ENCODE measurements at regions not wholly inside any gene's neighbourhood (a gene's known extent, or its start where the extent isn't known, plus 50 kb on each side); places are given as distances from the start of the nearest gene placed in this dataset.

DNA sequence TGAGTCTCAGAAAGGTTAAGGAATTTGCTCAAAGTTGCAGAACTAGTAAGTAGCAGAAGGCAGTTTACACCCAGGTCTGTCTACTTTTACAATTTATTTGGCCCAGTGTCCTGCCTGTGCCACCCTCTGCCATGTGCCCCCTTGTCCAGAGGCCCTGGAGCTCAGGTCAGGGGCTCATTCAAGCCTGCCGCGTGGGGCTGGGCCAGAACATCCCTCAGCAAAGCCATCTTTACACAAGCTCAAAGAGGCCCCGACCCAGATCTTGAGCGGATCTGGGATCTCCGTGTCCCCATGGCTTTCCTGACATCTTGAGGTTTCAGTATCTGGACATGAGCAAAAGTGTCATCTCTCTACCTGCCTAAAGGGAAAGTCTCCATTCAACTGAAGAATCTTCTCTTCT, 76.4 kb upstream of the VSTM2B start:
- H4K20me1 ChIP-seq (ENCODE audit: insufficient read depth) = no peaks in the 10 kb centered on the region
- CTCF ChIA-PET = no interaction called here
- DNase-seq (ENCODE audit: low read depth, low spot score) = no peak
- POLR2A ChIA-PET = no interaction called here
- peaks cover 14% of the 10 kb centered on the region; the same call in 1 of the 2 replicates for H3K27me3 ChIP-seq (ENCODE audit: insufficient read depth, low read length)
- H3K79me2 ChIP-seq (ENCODE audit: insufficient read depth, low read length) = no peaks in the 10 kb centered on the region
- no peaks in the 10 kb centered on the region for H3K9me3 ChIP-seq (ENCODE audit: control insufficient read depth in 1 of 2, insufficient read depth in 1 of 2, low read depth in 1 of 2, low read length in 2 of 2)
- H3K4me1 ChIP-seq (ENCODE audit: control insufficient read depth in 1 of 2, insufficient read depth in 2 of 2, low read length in 2 of 2) = no peaks in the 10 kb centered on the region
- H2AFZ ChIP-seq (ENCODE audit: low read depth, low read length, poor library complexity, severe bottlenecking) = no peak overlapping the region
- intact Hi-C loops (cut with micrococcal nuclease) = no loop called here
- BruUV-seq (replicated peaks) = no TSS peak
- TF ChIP-seq YY1 (IDR thresholded peaks at IDR 0.05; ENCODE audit: extremely low read depth, insufficient replicate concordance, low read depth, low read length) = no peak
- TF ChIP-seq SRF (IDR thresholded peaks at IDR 0.05; ENCODE audit: low read depth) = no peak
- no peak for TF ChIP-seq TCF7L2 (IDR thresholded peaks at IDR 0.05; ENCODE audit: borderline replicate concordance, extremely low read depth, insufficient read depth, insufficient read length)
- no peak for TF ChIP-seq ZNF274 (IDR thresholded peaks at IDR 0.05; ENCODE audit: low read depth, low read length)
- TF ChIP-seq EZH2phosphoT487 (IDR thresholded peaks at IDR 0.05; ENCODE audit: borderline replicate concordance) = no peak
- no peak for TF ChIP-seq EGR1 (IDR thresholded peaks at IDR 0.05; ENCODE audit: low read depth)
- H3K4me2 ChIP-seq (ENCODE audit: low read length) = no peak overlapping the region
- no peaks in the 10 kb centered on the region for H3K9me2 ChIP-seq (ENCODE audit: insufficient read depth)
- H3K4me3 ChIP-seq (replicated peaks in 1 of 2; ENCODE audit: low read depth in 1 of 2, low read length in 2 of 2) = no peak overlapping the region
- RAD21 ChIA-PET (ENCODE audit: low non-redundant PET in 1 of 2, low total read pairs in 2 of 2, uncharacterized antibody in 2 of 2, unreplicated experiment in 2 of 2) = no interaction called here
- H3K9ac ChIP-seq (ENCODE audit: low read length) = no peak overlapping the region
- no peaks in the 10 kb centered on the region for H3K36me3 ChIP-seq (ENCODE audit: control insufficient read depth in 1 of 2, insufficient read depth in 2 of 2, low read length in 2 of 2)
- H3K27ac ChIP-seq (ENCODE audit: low read depth, low read length) = no peak overlapping the region
- ATAC-seq = no peak

DNA sequence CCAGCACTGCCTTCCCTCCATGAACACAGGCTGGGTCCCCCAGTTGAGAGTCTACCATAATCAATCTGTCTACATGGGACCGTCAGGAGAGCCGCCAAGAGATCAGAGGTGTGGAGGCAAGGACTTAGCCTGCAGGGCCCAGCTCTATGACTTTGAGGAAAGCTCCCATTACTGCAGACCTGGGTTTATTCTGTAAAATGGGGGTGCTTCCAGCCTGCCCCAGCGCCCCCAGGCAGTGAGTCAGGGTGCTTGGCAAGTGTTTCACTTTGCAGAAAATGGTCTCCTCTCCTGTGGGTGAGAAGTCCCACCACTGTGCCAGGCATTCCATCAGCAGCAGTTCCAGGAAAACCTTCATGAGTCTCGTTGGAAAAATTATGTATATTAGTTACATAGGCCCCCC, 75.5 kb upstream of the VSTM2B start:
- RAD21 ChIA-PET (ENCODE audit: low non-redundant PET in 1 of 2, low total read pairs in 2 of 2, uncharacterized antibody in 2 of 2, unreplicated experiment in 2 of 2) = no interaction called here

More for the DNA sequence above, 75.5 kb upstream of the VSTM2B start:
- H3K27me3 ChIP-seq (ENCODE audit: insufficient read depth, low read length) = peaks cover 12% of the 10 kb centered on the region; the same call in 1 of the 2 replicates
- intact Hi-C loops (cut with micrococcal nuclease) = no loop called here
- no peaks in the 10 kb centered on the region for H3K4me1 ChIP-seq (ENCODE audit: control insufficient read depth in 1 of 2, insufficient read depth in 2 of 2, low read length in 2 of 2)
- H3K27ac ChIP-seq (ENCODE audit: low read depth, low read length) = no peak overlapping the region
- no peak overlapping the region for H3K4me3 ChIP-seq (replicated peaks in 1 of 2; ENCODE audit: low read depth in 1 of 2, low read length in 2 of 2)
- DNase-seq (ENCODE audit: low read depth, low spot score) = no peak
- no peaks in the 10 kb centered on the region for H4K20me1 ChIP-seq (ENCODE audit: insufficient read depth)
- no peak overlapping the region for H3K9ac ChIP-seq (ENCODE audit: low read length)
- no peak overlapping the region for H3K4me2 ChIP-seq (ENCODE audit: low read length)
- ChIA-PET CTCF (no interaction called here), POLR2A (no interaction called here)
- ATAC-seq = no peak
- no TSS peak for BruUV-seq (replicated peaks)
- no peaks in the 10 kb centered on the region for H3K9me2 ChIP-seq (ENCODE audit: insufficient read depth)
- no peaks in the 10 kb centered on the region for H3K9me3 ChIP-seq (ENCODE audit: control insufficient read depth in 1 of 2, insufficient read depth in 1 of 2, low read depth in 1 of 2, low read length in 2 of 2)
- H2AFZ ChIP-seq (ENCODE audit: low read depth, low read length, poor library complexity, severe bottlenecking) = no peak overlapping the region
- H3K79me2 ChIP-seq (ENCODE audit: insufficient read depth, low read length) = no peaks in the 10 kb centered on the region
- no peaks in the 10 kb centered on the region for H3K36me3 ChIP-seq (ENCODE audit: control insufficient read depth in 1 of 2, insufficient read depth in 2 of 2, low read length in 2 of 2)
- TF ChIP-seq TCF7L2 (IDR thresholded peaks at IDR 0.05; ENCODE audit: borderline replicate concordance, extremely low read depth, insufficient read depth, insufficient read length) = no peak
- TF ChIP-seq, protein P1, sequence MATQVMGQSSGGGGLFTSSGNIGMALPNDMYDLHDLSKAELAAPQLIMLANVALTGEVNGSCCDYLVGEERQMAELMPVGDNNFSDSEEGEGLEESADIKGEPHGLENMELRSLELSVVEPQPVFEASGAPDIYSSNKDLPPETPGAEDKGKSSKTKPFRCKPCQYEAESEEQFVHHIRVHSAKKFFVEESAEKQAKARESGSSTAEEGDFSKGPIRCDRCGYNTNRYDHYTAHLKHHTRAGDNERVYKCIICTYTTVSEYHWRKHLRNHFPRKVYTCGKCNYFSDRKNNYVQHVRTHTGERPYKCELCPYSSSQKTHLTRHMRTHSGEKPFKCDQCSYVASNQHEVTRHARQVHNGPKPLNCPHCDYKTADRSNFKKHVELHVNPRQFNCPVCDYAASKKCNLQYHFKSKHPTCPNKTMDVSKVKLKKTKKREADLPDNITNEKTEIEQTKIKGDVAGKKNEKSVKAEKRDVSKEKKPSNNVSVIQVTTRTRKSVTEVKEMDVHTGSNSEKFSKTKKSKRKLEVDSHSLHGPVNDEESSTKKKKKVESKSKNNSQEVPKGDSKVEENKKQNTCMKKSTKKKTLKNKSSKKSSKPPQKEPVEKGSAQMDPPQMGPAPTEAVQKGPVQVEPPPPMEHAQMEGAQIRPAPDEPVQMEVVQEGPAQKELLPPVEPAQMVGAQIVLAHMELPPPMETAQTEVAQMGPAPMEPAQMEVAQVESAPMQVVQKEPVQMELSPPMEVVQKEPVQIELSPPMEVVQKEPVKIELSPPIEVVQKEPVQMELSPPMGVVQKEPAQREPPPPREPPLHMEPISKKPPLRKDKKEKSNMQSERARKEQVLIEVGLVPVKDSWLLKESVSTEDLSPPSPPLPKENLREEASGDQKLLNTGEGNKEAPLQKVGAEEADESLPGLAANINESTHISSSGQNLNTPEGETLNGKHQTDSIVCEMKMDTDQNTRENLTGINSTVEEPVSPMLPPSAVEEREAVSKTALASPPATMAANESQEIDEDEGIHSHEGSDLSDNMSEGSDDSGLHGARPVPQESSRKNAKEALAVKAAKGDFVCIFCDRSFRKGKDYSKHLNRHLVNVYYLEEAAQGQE (IDR thresholded peaks at IDR 0.05; ENCODE audit: low read depth) = no peak
